ENCODE measurements at regions not wholly inside any gene's neighbourhood (a gene's known extent, or its start where the extent isn't known, plus 50 kb on each side); places are given as distances from the start of the nearest gene placed in this dataset.
"Not testable (repeated sequence)": the region's sequence is repeated elsewhere in the genome, so short reads cannot be mapped to it uniquely, and the experiment has no call there.

DNA sequence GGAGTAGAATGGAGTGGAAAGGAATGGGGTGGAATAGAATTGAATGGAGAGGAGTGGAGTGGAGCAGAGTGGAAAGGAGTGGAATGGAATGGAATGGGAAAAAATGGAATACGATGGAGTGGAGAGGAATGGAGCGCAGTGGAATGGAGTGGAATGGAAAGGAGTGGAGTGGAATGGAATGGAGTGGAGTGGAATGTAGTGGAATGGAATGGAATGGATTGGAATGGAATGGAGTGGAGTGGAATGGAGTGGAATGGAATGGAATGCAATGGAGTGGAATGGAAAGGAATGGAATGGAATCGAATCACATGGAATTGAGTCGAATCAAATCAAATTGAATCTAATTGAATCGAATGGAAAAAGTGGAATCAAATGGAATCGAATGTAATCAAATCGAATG, 1016.1 kb downstream of the CDY1 start:
- Mint-ChIP-seq H3K27ac (no peak overlapping the region), H3K9me3 (peaks cover 54% of the 10 kb centered on the region), H3K4me1 (no peaks in the 10 kb centered on the region), H3K27me3 (no peaks in the 10 kb centered on the region), H3K4me3 (no peak overlapping the region), H3K36me3 (peaks cover 31% of the 10 kb centered on the region)
- DNase-seq: no peak

- not testable (repeated sequence) for H3K4me3 Mint-ChIP-seq, H3K27ac Mint-ChIP-seq, DNase-seq, H3K4me1 Mint-ChIP-seq, H3K27me3 Mint-ChIP-seq
- peaks cover 36% of the 10 kb centered on the region for H3K9me3 Mint-ChIP-seq
- peaks cover 18% of the 10 kb centered on the region for H3K36me3 Mint-ChIP-seq
Observed at GRCh38 chrY:26645856-26646255, 1023.9 kb downstream of the CDY1 start.

GRCh38 chrY:26648240-26648639, 1026.3 kb downstream of the CDY1 start:
- H3K4me1 Mint-ChIP-seq, H3K27ac Mint-ChIP-seq, H3K27me3 Mint-ChIP-seq, DNase-seq, H3K4me3 Mint-ChIP-seq: not testable (repeated sequence)
- H3K9me3 Mint-ChIP-seq: peaks cover 33% of the 10 kb centered on the region
- H3K36me3 Mint-ChIP-seq: peaks cover 20% of the 10 kb centered on the region

DNA sequence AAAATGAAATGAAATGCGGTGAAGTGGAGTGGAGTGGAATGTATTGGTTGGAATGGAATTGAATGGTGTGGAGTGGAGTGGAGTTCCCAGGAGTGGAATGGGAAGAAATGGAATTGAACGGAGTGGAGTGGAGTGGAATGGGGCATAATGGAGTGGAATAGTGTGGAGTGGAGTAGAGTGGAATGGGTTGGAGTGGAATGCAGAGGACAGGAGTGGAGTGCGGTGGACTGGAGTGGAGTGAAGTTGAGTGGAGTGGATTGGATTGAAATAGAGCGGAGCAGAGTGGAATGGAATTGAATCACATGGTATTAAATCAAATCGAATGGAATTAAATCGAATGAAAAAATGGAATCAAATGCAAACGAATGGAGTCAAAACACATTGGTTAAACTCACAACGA, 1042.3 kb downstream of the CDY1 start:
- not testable (repeated sequence) for H3K4me3 Mint-ChIP-seq, H3K27ac Mint-ChIP-seq, H3K4me1 Mint-ChIP-seq, DNase-seq, H3K27me3 Mint-ChIP-seq
- Mint-ChIP-seq H3K36me3 (peaks cover 29% of the 10 kb centered on the region), H3K9me3 (peaks cover 58% of the 10 kb centered on the region)

GRCh38 chrY:26666691-26667090, 1044.8 kb downstream of the CDY1 start:
- Mint-ChIP-seq H3K36me3 (peaks cover 36% of the 10 kb centered on the region), H3K9me3 (peaks cover 63% of the 10 kb centered on the region)
- not testable (repeated sequence) for H3K27ac Mint-ChIP-seq, H3K4me1 Mint-ChIP-seq, H3K27me3 Mint-ChIP-seq, DNase-seq, H3K4me3 Mint-ChIP-seq

GRCh38 chrY:26669243-26669642, 1047.3 kb downstream of the CDY1 start:
- not testable (repeated sequence) for H3K27me3 Mint-ChIP-seq, DNase-seq, H3K4me3 Mint-ChIP-seq, H3K4me1 Mint-ChIP-seq, H3K27ac Mint-ChIP-seq
- H3K9me3 Mint-ChIP-seq: peaks cover 44% of the 10 kb centered on the region
- H3K36me3 Mint-ChIP-seq: peaks cover 28% of the 10 kb centered on the region

DNA sequence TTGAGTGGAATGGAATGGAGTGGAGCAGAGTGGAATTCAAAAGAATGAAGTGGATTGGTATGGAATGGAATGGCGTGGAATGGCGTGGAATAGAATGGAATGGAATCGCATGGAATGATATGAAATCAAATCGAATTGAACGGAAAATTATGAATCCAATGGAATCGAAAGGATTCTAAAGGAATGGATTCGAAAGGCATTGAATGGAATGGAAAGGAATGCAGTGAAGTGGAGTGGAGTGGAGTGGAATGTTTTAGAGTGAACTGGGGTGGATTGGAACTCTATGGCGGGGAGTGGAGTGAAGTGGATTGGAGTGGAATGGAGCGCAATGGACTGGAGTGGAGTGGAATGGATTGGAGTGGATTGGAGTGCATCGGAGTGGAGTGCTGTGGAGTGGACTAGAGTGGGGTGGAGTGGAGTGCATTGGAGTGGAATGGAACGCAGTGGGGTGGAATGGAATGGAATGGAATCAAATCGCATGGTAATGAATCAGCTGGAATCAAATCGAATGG, 1048.5 kb downstream of the CDY1 start:
- H3K27me3 Mint-ChIP-seq, H3K27ac Mint-ChIP-seq, H3K4me3 Mint-ChIP-seq, H3K4me1 Mint-ChIP-seq, DNase-seq: not testable (repeated sequence)
- H3K9me3 Mint-ChIP-seq: peaks cover 33% of the 10 kb centered on the region
- H3K36me3 Mint-ChIP-seq: peaks cover 24% of the 10 kb centered on the region

- H3K4me1 Mint-ChIP-seq, H3K27me3 Mint-ChIP-seq, H3K27ac Mint-ChIP-seq, H3K4me3 Mint-ChIP-seq: not testable (repeated sequence)
- Mint-ChIP-seq H3K9me3 (peaks cover 30% of the 10 kb centered on the region), H3K36me3 (peaks cover 24% of the 10 kb centered on the region)
- DNase-seq: peak; percentile 6
Observed at GRCh38 chrY:26670881-26671879, 1049.3 kb downstream of the CDY1 start.
